ENCODE measurements at regions not wholly inside any gene's neighbourhood (a gene's known extent, or its start where the extent isn't known, plus 50 kb on each side); places are given as distances from the start of the nearest gene placed in this dataset.
"Not testable (repeated sequence)": the region's sequence is repeated elsewhere in the genome, so short reads cannot be mapped to it uniquely, and the experiment has no call there.

DNA sequence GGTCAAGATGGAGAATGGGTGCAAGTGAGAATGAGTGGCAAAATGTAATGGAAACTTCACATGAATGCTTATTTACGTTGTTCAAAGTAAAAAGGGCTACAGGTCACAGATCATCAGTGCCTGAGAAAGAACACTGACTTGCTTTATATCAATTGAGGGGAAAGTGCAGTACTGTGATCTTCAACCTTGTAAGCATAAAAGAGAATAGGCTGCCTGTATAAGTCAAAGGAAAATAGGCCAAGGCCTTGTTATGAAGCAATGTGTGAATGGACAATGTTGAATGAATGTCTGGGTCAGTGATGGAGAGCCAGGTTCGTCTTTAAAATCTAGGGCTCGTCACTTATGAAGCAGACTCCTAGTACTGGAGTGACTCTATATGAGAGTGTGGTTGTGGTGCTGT, 158.6 kb upstream of the NT5E start:
- DNase-seq (ENCODE audit: low read depth), result no peak
- no peak overlapping the region for H3K4me3 ChIP-seq (ENCODE audit: control insufficient read depth, low read depth, low read length)
- TF ChIP-seq, protein P1, sequence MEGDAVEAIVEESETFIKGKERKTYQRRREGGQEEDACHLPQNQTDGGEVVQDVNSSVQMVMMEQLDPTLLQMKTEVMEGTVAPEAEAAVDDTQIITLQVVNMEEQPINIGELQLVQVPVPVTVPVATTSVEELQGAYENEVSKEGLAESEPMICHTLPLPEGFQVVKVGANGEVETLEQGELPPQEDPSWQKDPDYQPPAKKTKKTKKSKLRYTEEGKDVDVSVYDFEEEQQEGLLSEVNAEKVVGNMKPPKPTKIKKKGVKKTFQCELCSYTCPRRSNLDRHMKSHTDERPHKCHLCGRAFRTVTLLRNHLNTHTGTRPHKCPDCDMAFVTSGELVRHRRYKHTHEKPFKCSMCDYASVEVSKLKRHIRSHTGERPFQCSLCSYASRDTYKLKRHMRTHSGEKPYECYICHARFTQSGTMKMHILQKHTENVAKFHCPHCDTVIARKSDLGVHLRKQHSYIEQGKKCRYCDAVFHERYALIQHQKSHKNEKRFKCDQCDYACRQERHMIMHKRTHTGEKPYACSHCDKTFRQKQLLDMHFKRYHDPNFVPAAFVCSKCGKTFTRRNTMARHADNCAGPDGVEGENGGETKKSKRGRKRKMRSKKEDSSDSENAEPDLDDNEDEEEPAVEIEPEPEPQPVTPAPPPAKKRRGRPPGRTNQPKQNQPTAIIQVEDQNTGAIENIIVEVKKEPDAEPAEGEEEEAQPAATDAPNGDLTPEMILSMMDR (conservative IDR thresholded peaks at IDR 0.05; ENCODE audit: control insufficient read depth, insufficient read depth, low read depth, low read length), result no peak

DNA sequence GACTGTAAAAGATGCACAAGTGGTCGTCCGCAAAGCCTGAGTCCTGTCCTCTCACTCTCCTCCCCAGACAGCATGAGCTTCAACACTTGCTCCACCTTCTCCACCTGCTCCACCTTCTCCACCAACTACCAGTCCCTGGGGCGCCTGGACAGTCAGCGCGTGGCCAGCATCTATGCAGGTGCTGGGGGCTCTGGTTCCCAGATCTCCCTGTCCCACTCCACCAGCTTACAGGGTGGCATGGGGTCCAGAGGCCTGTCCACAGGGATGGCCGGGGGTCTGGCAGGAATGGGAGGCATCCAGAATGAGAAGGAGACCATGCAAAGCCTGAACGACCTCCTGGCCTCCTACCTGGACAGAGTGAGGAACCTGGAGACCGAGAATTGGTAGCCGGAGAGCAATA, 162.2 kb upstream of the NT5E start:
- no peak overlapping the region for H3K4me3 ChIP-seq (ENCODE audit: control insufficient read depth, low read depth, low read length)
- TF ChIP-seq, protein P1 (conservative IDR thresholded peaks at IDR 0.05; ENCODE audit: control insufficient read depth, insufficient read depth, low read depth, low read length), result no peak
- DNase-seq (ENCODE audit: low read depth), result no peak

DNA sequence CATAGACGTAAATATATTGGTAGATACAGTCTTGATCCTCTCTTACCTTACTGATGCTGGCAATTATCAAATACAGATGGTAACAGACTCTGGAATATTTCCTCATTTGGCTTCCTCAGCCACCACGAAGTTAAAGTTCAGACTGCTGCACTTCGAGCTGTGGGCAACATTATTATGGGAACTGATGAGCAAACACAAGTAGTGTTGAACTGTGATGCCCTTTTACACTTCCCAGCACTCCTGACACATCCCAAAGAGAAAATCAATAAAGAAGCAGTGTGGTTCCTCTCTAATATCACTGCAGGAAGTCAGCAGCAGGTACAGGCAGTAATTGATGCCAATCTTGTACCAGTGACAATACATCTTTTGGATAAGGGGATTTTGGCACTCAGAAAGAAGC, 162.7 kb upstream of the NT5E start:
- DNase-seq (ENCODE audit: low read depth), result no peak
- TF ChIP-seq, protein P1 (conservative IDR thresholded peaks at IDR 0.05; ENCODE audit: control insufficient read depth, insufficient read depth, low read depth, low read length), result no peak
- H3K4me3 ChIP-seq (ENCODE audit: control insufficient read depth, low read depth, low read length), result no peak overlapping the region

DNA sequence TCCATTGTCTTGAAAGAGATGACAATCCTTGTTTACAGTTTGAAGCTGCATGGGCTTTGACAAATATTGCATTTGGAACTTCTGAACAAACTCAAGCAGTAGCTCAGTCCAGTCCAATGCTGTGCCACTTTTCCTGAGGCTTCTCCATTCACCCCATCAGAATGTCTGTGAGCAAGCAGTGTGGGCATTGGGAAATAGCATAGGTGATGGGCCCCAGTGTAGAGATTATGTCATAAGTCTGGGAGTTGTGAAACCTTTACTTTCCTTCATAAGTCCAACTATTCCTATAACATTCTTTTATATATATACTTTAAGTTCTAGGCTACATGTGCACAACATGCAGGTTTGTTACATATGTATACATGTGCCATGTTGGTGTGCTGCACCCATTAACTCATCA, 163.4 kb upstream of the NT5E start:
- not testable (repeated sequence) for DNase-seq (ENCODE audit: low read depth); H3K4me3 ChIP-seq (ENCODE audit: control insufficient read depth, low read depth, low read length)

DNA sequence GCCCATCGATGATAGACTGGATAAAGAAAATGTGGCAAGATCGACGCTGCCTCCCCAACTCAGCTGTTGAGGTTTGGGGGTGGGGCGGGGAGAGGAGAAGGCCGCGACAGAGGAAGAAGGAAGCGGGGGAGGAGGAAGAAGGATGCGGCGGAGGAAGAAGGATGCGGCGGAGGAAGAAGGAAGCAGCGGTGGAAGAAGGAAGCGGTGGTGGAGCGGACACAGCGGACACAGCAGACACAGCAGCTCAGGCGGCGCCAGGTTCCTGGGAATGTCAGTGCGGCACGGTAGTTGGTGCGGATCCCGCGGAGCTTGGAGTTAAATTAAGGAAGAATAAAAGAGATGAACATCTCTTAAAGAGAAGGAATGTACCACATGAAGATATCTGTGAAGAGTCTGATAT, 163.9 kb upstream of the NT5E start:
- H3K4me3 ChIP-seq (ENCODE audit: control insufficient read depth, low read depth, low read length), result no peak overlapping the region
- DNase-seq (ENCODE audit: low read depth), result no peak
- TF ChIP-seq, protein P1 (conservative IDR thresholded peaks at IDR 0.05; ENCODE audit: control insufficient read depth, insufficient read depth, low read depth, low read length), result no peak

GRCh38 chr6:85285114-85285513, 164.8 kb upstream of the NT5E start:
- no peak overlapping the region for H3K4me3 ChIP-seq (ENCODE audit: control insufficient read depth, low read depth, low read length)
- no peak for DNase-seq (ENCODE audit: low read depth)
- TF ChIP-seq, protein P1 (conservative IDR thresholded peaks at IDR 0.05; ENCODE audit: control insufficient read depth, insufficient read depth, low read depth, low read length), result no peak

- no peak for DNase-seq (ENCODE audit: low read depth)
- no peak overlapping the region for H3K4me3 ChIP-seq (ENCODE audit: control insufficient read depth, low read depth, low read length)
- TF ChIP-seq, protein P1 (conservative IDR thresholded peaks at IDR 0.05; ENCODE audit: control insufficient read depth, insufficient read depth, low read depth, low read length), result no peak
These were observed 166.4 kb upstream of the NT5E start for GRCh38 chr6:85283436-85283835.

Data from fibroblast of mammary gland (primary cell).